Thymus (tissue), 11 donors: ENCODE measurements at regions not wholly inside any gene's neighbourhood (a gene's known extent, or its start where the extent isn't known, plus 50 kb on each side); places are given as distances from the start of the nearest gene placed in this dataset.

Experiments
- DNase-seq, 9 donors: peaks; one replicate each; pipeline ENCODE4 v3.0.0-alpha.2; 2013; ENCODE audit warnings: low spot score in 9 of 9, low read depth in 6 of 9, missing footprints in 1 of 9
- H3K27ac ChIP-seq, 2 donors: one replicate each; pipeline ENCODE4 v1.5.1; 2013; ENCODE audit warnings: control low read depth in 1 of 2, low read depth in 1 of 2, low read length in 1 of 2, mild to moderate bottlenecking in 1 of 2, moderate library complexity in 1 of 2
- H3K27me3 ChIP-seq, 2 donors: one replicate each; pipeline ENCODE4 v1.5.1; 2013; ENCODE audit warnings: low read length in 1 of 2; ENCODE audit not compliant: control insufficient read depth in 2 of 2, insufficient read depth in 1 of 2
- H3K36me3 ChIP-seq, 2 donors: one replicate each; pipeline ENCODE4 v1.5.1; 2013; ENCODE audit warnings: low read length in 1 of 2, mild to moderate bottlenecking in 1 of 2, moderate library complexity in 1 of 2; ENCODE audit not compliant: control insufficient read depth in 2 of 2, insufficient read depth in 2 of 2
- H3K4me1 ChIP-seq, 2 donors: one replicate each; pipeline ENCODE4 v1.5.1; 2013; ENCODE audit warnings: low read length in 2 of 2; ENCODE audit not compliant: control insufficient read depth in 2 of 2, insufficient read depth in 2 of 2
- H3K4me3 ChIP-seq, 2 donors: one replicate each; pipeline ENCODE4 v1.5.1; 2013; ENCODE audit warnings: low read length in 2 of 2, control low read depth in 1 of 2, mild to moderate bottlenecking in 1 of 2
- H3K9me3 ChIP-seq, 2 donors: one replicate each; pipeline ENCODE4 v1.5.1; 2013; ENCODE audit warnings: low read length in 1 of 2, mild to moderate bottlenecking in 1 of 2; ENCODE audit not compliant: control insufficient read depth in 2 of 2, insufficient read depth in 1 of 2
- WGBS: extraction: QIAGEN DNeasy Blood & Tissue Kit; methylation state at CpG from one replicate; pipeline ENCODE4 v1.1.7; 2013; 5-methylcytosine and 5-hydroxymethylcytosine counted together
- donor health status: healthy.

DNA sequence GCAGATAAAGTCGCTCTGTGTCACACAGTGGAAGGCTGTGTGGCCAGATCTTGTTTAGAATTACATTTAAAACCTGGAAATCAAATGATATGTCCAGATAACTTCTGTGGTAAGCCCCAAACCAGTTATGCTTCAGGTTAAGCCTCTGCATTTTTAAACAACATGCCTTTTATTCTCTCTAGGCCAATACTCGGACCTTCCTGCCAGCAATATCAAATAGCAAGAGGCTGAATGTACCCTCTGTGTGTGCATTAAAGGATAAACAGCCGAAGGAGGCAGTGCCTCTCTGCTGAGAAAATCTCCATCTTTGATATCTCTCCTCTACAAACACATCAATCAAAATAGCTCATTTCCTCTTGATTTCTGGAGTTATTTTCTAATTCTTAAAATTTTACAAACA, 67.1 kb upstream of the TMEM260 start:
- no peaks in the 10 kb centered on the region for H3K4me1 ChIP-seq
- no peak for DNase-seq
- H3K4me3 ChIP-seq: no peak overlapping the region
- H3K9me3 ChIP-seq: no peaks in the 10 kb centered on the region
- H3K27me3 ChIP-seq: no peaks in the 10 kb centered on the region
- no peaks in the 10 kb centered on the region for H3K36me3 ChIP-seq
- no peak overlapping the region for H3K27ac ChIP-seq
- WGBS: 95% methylated on average over 3 of the region's 3 CpGs

GRCh38 chr14:56514663-56515371, 64.8 kb upstream of the TMEM260 start:
- H3K9me3 ChIP-seq: no peaks in the 10 kb centered on the region
- WGBS: 88% methylated on average over 14 of the region's 14 CpGs

GRCh38 chr14:56515739-56516138, 63.9 kb upstream of the TMEM260 start:
- no peak overlapping the region for H3K27ac ChIP-seq
- H3K36me3 ChIP-seq: no peaks in the 10 kb centered on the region
- WGBS: 96% methylated on average over 2 of the region's 2 CpGs
- no peak for DNase-seq
- H3K9me3 ChIP-seq: no peaks in the 10 kb centered on the region
- no peaks in the 10 kb centered on the region for H3K4me1 ChIP-seq
- no peaks in the 10 kb centered on the region for H3K27me3 ChIP-seq
- H3K4me3 ChIP-seq: no peak overlapping the region

More at GRCh38 chr14:56514663-56515371, 64.8 kb upstream of the TMEM260 start:
- Histone ChIP-seq H3K27me3 (no peaks in the 10 kb centered on the region), H3K4me3 (no peak overlapping the region), H3K36me3 (no peaks in the 10 kb centered on the region), H3K27ac (no peak overlapping the region), H3K4me1 (no peaks in the 10 kb centered on the region)
- DNase-seq: no peak

GRCh38 chr14:56522403-56522802, 57.2 kb upstream of the TMEM260 start:
- Histone ChIP-seq H3K27ac (no peak overlapping the region), H3K9me3 (no peaks in the 10 kb centered on the region), H3K36me3 (no peaks in the 10 kb centered on the region), H3K4me3 (no peak overlapping the region), H3K27me3 (peaks cover 0 to 3% of the 10 kb centered on the region in 2 donors), H3K4me1 (no peaks in the 10 kb centered on the region)
- no peak for DNase-seq

DNA sequence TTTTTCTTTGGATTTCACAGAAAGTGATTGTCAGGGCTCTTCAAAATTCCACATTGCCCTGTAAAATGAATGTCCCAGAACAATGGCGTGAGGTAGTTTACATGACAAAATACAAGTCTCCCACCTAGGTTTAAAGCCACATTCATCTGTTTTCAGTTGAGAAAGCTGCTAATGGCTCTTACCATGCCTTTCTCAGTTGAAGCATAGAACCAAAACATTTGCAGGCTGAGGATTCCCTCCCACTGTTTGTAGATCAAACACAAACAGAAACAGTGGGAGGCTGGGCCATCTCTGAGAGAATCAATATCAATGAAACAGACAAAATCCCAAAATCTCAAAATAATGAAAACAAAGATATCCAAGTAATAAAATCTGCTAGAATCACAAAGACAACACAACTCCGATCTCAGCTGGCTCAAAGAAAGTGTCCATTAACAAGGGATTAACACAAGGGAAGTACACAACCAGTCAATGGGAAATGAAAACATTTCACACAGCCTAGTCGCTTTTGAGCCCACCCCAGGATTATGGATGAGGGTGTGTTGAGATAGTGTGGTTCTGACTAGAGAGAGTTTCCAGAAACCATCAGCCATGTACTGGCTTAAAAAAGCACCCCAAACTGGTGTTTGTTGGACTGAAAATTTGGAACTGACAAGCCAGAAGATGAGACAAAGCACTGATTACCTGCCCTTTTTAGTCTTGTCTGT, 54.5 kb upstream of the TMEM260 start:
- H3K4me1 ChIP-seq: no peaks in the 10 kb centered on the region
- no peak for DNase-seq
- 56% methylated on average over 3 of the region's 3 CpGs for WGBS

DNA sequence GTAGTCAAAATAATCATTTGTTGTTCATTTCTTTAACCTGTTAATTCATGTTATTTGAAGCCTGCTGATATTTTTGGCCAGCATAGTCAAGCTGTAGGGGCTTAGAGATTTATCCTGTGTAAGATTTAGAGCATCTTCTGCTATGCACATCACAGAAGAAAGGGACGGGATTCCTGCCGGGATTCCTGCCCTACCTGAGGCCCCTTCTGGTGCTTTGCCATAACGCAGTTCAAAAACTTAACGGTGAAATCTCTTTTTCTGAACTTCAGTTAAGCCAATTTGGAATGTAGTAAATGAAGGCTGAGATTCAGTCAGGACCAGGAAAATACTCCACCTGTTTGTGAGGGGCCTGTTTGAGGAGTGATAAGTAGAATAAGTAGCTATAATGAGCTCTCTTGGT, 50.7 kb upstream of the TMEM260 start:
- H3K27ac ChIP-seq: no peak overlapping the region
- no peaks in the 10 kb centered on the region for H3K4me1 ChIP-seq
- H3K9me3 ChIP-seq: no peaks in the 10 kb centered on the region
- 65% methylated on average over 4 of the region's 4 CpGs for WGBS
- H3K27me3 ChIP-seq: peaks cover 0 to 4% of the 10 kb centered on the region in 2 donors
- no peak overlapping the region for H3K4me3 ChIP-seq
- DNase-seq: no peak
- H3K36me3 ChIP-seq: no peaks in the 10 kb centered on the region

More for the DNA sequence above, 54.5 kb upstream of the TMEM260 start:
- Histone ChIP-seq H3K9me3 (no peaks in the 10 kb centered on the region), H3K27ac (no peak overlapping the region), H3K27me3 (peaks cover 0 to 4% of the 10 kb centered on the region in 2 donors), H3K36me3 (no peaks in the 10 kb centered on the region), H3K4me3 (no peak overlapping the region)
